GM12875 (cell line): ENCODE measurements at regions not wholly inside any gene's neighbourhood (a gene's known extent, or its start where the extent isn't known, plus 50 kb on each side); places are given as distances from the start of the nearest gene placed in this dataset.

Experiments
- H3K4me3 ChIP-seq: one replicate; pipeline ENCODE4 v1.5.1; 2011; ENCODE audit warnings: low read depth, low read length, control low read depth
- CTCF ChIP-seq: IDR thresholded peaks from 2 replicates; pipeline ENCODE4 v1.5.1; 2011; ENCODE audit warnings: low read depth, mild to moderate bottlenecking, control low read depth, inconsistent platforms, low read length, moderate library complexity, borderline replicate concordance; ENCODE audit not compliant: insufficient read depth

GRCh38 chr14:101469382-101470247, 91.7 kb upstream of the DIO3 start:
- TF ChIP-seq CTCF = no peak
- no peak overlapping the region for H3K4me3 ChIP-seq

GRCh38 chr14:101470266-101470665, 91.0 kb upstream of the DIO3 start:
- no peak overlapping the region for H3K4me3 ChIP-seq
- no peak for TF ChIP-seq CTCF

- no peak overlapping the region for H3K4me3 ChIP-seq
- no peak for TF ChIP-seq CTCF
Measured at GRCh38 chr14:101471723-101472517, 89.4 kb upstream of the DIO3 start.

GRCh38 chr14:101472518-101472849, 88.8 kb upstream of the DIO3 start:
- H3K4me3 ChIP-seq = no peak overlapping the region
- TF ChIP-seq CTCF = no peak

GRCh38 chr14:101473045-101473729, 88.1 kb upstream of the DIO3 start:
- no peak overlapping the region for H3K4me3 ChIP-seq
- no peak for TF ChIP-seq CTCF

GRCh38 chr14:101473795-101474562, 87.3 kb upstream of the DIO3 start:
- no peak overlapping the region for H3K4me3 ChIP-seq
- no peak for TF ChIP-seq CTCF
